IMR-90 (cell line): ENCODE measurements at regions not wholly inside any gene's neighbourhood (a gene's known extent, or its start where the extent isn't known, plus 50 kb on each side); places are given as distances from the start of the nearest gene placed in this dataset.

ENCODE experiments used
- ATAC-seq: fragments of 200-7000 bp; cut with Tn5 transposase; 2 replicates; pipeline ENCODE4 v1.9.1; 2020; ENCODE audit warnings: low read depth, mild to moderate bottlenecking, moderate library complexity
- BruUV-seq: library from RNA; stranded (reverse); fragments of 400-500 nt; replicated peaks from 2 replicates; lab custom pipeline; 2021; lab: Mats Ljungman, UMichigan
- CTCF ChIA-PET: fragments of 300-600 bp; formaldehyde crosslinking; extraction: SDS; loops from one replicate; lab custom pipeline; 2021; ENCODE audit warnings: antibody characterized with exemption; lab: Yijun Ruan, JAX
- POLR2A ChIA-PET: fragments of 300-600 bp; sonication (Branson Sonifier 250); formaldehyde crosslinking; loops from one replicate; lab custom pipeline; 2022; ENCODE audit warnings: antibody characterized with exemption; ENCODE audit not compliant: unreplicated experiment; lab: Charles Lee
- DNase-seq: peaks from one replicate; pipeline ENCODE4 v3.0.0; 2013
- H2AFZ ChIP-seq: replicated peaks from 2 replicates; pipeline ENCODE3; 2013; ENCODE audit warnings: low read length, mild to moderate bottlenecking; ENCODE audit not compliant: poor library complexity
- H2AK5ac ChIP-seq: 2 replicates; pipeline ENCODE4 v1.6.1; 2013; ENCODE audit warnings: low read depth, low read length, inconsistent platforms
- H2AK9ac ChIP-seq: replicated peaks from 2 replicates; pipeline ENCODE3; 2013; ENCODE audit warnings: mild to moderate bottlenecking, low read depth, low read length, moderate library complexity; ENCODE audit not compliant: poor library complexity
- H2BK120ac ChIP-seq: 2 replicates; pipeline ENCODE4 v1.6.1; 2013; ENCODE audit warnings: low read depth, low read length, inconsistent platforms
- H2BK15ac ChIP-seq: 3 replicates; pipeline ENCODE4 v1.6.1; 2013; ENCODE audit warnings: low read depth, low read length, inconsistent platforms
- H2BK20ac ChIP-seq: 2 replicates; pipeline ENCODE4 v1.6.1; 2013; ENCODE audit warnings: low read depth, mild to moderate bottlenecking, inconsistent platforms, low read length, moderate library complexity
- H2BK5ac ChIP-seq: 2 replicates; pipeline ENCODE4 v1.6.1; 2013; ENCODE audit warnings: mild to moderate bottlenecking, low read depth, low read length, inconsistent platforms; ENCODE audit not compliant: poor library complexity, severe bottlenecking
- H3K14ac ChIP-seq: replicated peaks from 2 replicates; pipeline ENCODE4 v1.6.1; 2013; ENCODE audit warnings: low read depth, low read length, inconsistent platforms
- H3K18ac ChIP-seq: 2 replicates; pipeline ENCODE4 v1.6.1; 2013; ENCODE audit warnings: low read depth, low read length, control low read depth
- H3K23ac ChIP-seq: 2 replicates; pipeline ENCODE4 v1.6.1; 2013; ENCODE audit warnings: low read depth, low read length, inconsistent platforms
- H3K27ac ChIP-seq: 2 replicates; pipeline ENCODE4 v1.5.1; 2013; ENCODE audit warnings: mild to moderate bottlenecking, control low read depth, low read length; ENCODE audit not compliant: insufficient read depth
- H3K27me3 ChIP-seq: 2 replicates; pipeline ENCODE4 v1.6.1; 2013; ENCODE audit warnings: low read length; ENCODE audit not compliant: control insufficient read depth, insufficient read depth
- H3K36me3 ChIP-seq: 2 replicates; pipeline ENCODE4 v1.6.1; 2013; ENCODE audit warnings: low read length, mixed read lengths; ENCODE audit not compliant: control insufficient read depth, insufficient read depth
- H3K4ac ChIP-seq: 2 replicates; pipeline ENCODE4 v1.6.1; 2013; ENCODE audit warnings: low read depth, low read length, inconsistent platforms
- H3K4me1 ChIP-seq: 2 replicates; pipeline ENCODE4 v1.6.1; 2013; ENCODE audit warnings: low read length, mixed read lengths; ENCODE audit not compliant: control insufficient read depth, insufficient read depth
- H3K4me2 ChIP-seq: 2 replicates; pipeline ENCODE4 v1.6.1; 2013; ENCODE audit warnings: low read depth, mild to moderate bottlenecking, control low read depth, low read length, moderate library complexity
- H3K4me3 ChIP-seq: 2 replicates; pipeline ENCODE4 v1.5.1; 2013; ENCODE audit warnings: low read depth, mild to moderate bottlenecking, control low read depth, low read length, moderate library complexity; ENCODE audit not compliant: insufficient read depth
- H3K56ac ChIP-seq: 2 replicates; pipeline ENCODE4 v1.6.1; 2013; ENCODE audit warnings: low read length, inconsistent platforms; ENCODE audit not compliant: insufficient read depth; ENCODE audit errors: extremely low read depth
- H3K79me1 ChIP-seq, 2 experiments: 2 replicates each; pipeline ENCODE4 v1.6.1; 2013; ENCODE audit warnings: low read length in 2 of 2, inconsistent platforms in 1 of 2, low read depth in 1 of 2
- H3K9ac ChIP-seq: 2 replicates; pipeline ENCODE4 v1.6.1; 2013; ENCODE audit warnings: low read depth, low read length, control low read depth
- H3K9me1 ChIP-seq: 2 replicates; pipeline ENCODE4 v1.6.1; 2013; ENCODE audit warnings: low read length, inconsistent platforms; ENCODE audit not compliant: insufficient read depth
- H3K9me3 ChIP-seq: 2 replicates; pipeline ENCODE4 v1.6.1; 2013; ENCODE audit warnings: low read length; ENCODE audit not compliant: control insufficient read depth, insufficient read depth
- H4K20me1 ChIP-seq: 2 replicates; pipeline ENCODE4 v1.6.1; 2013; ENCODE audit warnings: low read length, inconsistent platforms; ENCODE audit not compliant: insufficient read depth
- H4K5ac ChIP-seq: 2 replicates; pipeline ENCODE4 v1.6.1; 2013; ENCODE audit warnings: mild to moderate bottlenecking, low read depth, low read length, control low read depth
- H4K8ac ChIP-seq, 2 experiments: 2 replicates each; pipeline ENCODE4 v1.6.1; 2013; ENCODE audit warnings: low read depth in 2 of 2, low read length in 2 of 2, control low read depth in 1 of 2, inconsistent platforms in 1 of 2
- H4K91ac ChIP-seq: 2 replicates; pipeline ENCODE4 v1.6.1; 2013; ENCODE audit warnings: low read depth, low read length, inconsistent platforms; ENCODE audit not compliant: insufficient read depth
- BHLHE40 ChIP-seq: fragments of 150-350 bp; IDR thresholded peaks from 2 replicates; pipeline ENCODE4 v1.6.1; 2016; ENCODE audit warnings: mild to moderate bottlenecking, low read depth, low read length
- FOS ChIP-seq: fragments of 150-350 bp; IDR thresholded peaks from 2 replicates; pipeline ENCODE4 v1.6.1; 2016; ENCODE audit warnings: low read depth, low read length
- MAFK ChIP-seq: IDR thresholded peaks from 2 replicates; pipeline ENCODE4 v1.6.1; 2012; ENCODE audit warnings: low read depth, low read length, improper control_type of control experiment
- MAZ ChIP-seq: IDR thresholded peaks from 2 replicates; pipeline ENCODE4 v1.6.1; 2012; ENCODE audit warnings: low read depth, mild to moderate bottlenecking, low read length, improper control_type of control experiment, moderate library complexity, borderline replicate concordance
- RAD21 ChIP-seq: IDR thresholded peaks from 2 replicates; pipeline ENCODE4 v1.6.1; 2012; ENCODE audit warnings: low read length, improper control_type of control experiment
- RFX5 ChIP-seq: IDR thresholded peaks from 2 replicates; pipeline ENCODE4 v1.8.0; 2012; ENCODE audit warnings: low read depth, mild to moderate bottlenecking, low read length, moderate library complexity
- WGBS, 2 experiments: methylation state at CpG; one replicate each; pipeline versions ENCODE4 v1.1.5 to v1.1.7; 2013; ENCODE audit warnings: missing lambda C conversion rate in 2 of 2; ENCODE audit not compliant: insufficient read length in 1 of 2; ENCODE audit errors: extremely low coverage in 2 of 2; 5-methylcytosine and 5-hydroxymethylcytosine counted together
- dilution Hi-C: fragments of 300-500 bp; cut with HindIII; formaldehyde crosslinking; loops from one replicate; pipeline ENCODE4 v1.14.3; 2018; ENCODE audit warnings: low sequenced_read_pairs; ENCODE audit not compliant: unreplicated experiment
- in situ Hi-C: fragments of 300-500 bp; cut with MboI; formaldehyde crosslinking; loops from 3 replicates; pipeline ENCODE4 v1.14.3; 2019; ENCODE audit warnings: low sequenced_read_pairs, inconsistent platforms, mixed read lengths
- intact Hi-C: fragments of 100-400 bp; cut with micrococcal nuclease; formaldehyde crosslinking; loops from 2 replicates; pipeline ENCODE4 v1.10.0; 2022
- TF ChIP-seq, protein P1 (sequence below): fragments of 150-350 bp; IDR thresholded peaks from 2 replicates; pipeline ENCODE4 v1.6.1; 2016; ENCODE audit warnings: low read depth, mild to moderate bottlenecking, low read length, moderate library complexity, borderline replicate concordance

DNA sequence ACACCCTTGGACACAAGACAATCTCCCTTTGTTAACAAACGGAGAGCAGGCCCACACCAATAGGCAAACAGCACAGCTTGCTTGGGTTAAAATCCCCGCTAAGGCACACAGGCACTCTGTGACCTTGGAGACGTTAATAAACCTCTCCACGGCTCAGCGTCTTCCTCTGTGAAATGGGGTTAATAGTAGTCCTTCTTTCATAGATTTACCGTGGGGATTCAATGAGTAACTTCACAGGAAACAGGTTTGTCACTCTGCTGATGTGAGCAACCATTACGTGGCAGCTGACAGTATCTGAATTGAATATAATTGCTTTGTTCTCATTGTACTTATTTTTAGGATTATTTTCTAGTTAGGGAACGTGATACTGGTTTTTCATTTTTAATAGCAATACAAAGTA is 65.2 kb upstream of the ADRA1B start:
- H2AK5ac ChIP-seq, result peak overlapping the region; percentile 4; the same call in 1 of the 2 replicates
- no peak overlapping the region for H3K4me3 ChIP-seq
- no peak overlapping the region for H4K8ac ChIP-seq
- H2BK20ac ChIP-seq, result peak overlapping the region; percentile 65
- H2BK120ac ChIP-seq, result no peak overlapping the region
- dilution Hi-C loops, result no loop called here
- no peak overlapping the region for H2AFZ ChIP-seq
- H4K5ac ChIP-seq, result no peak overlapping the region
- H3K4me1 ChIP-seq, result no peaks in the 10 kb centered on the region
- H4K20me1 ChIP-seq, result no peaks in the 10 kb centered on the region
- 80% methylated on average over 2 of the region's 8 CpGs; no CpG with 5 or more reads in 1 of the 2 experiments for WGBS, 2 experiments
- BruUV-seq, result no TSS peak
- H4K91ac ChIP-seq, result no peak overlapping the region
- ATAC-seq, result no peak
- no peak overlapping the region for H3K4me2 ChIP-seq
- no peak overlapping the region for H3K23ac ChIP-seq
- ChIA-PET CTCF (no interaction called here), POLR2A (no interaction called here)
- no peak overlapping the region for H2BK5ac ChIP-seq
- H3K9me1 ChIP-seq, result peaks cover 5% of the 10 kb centered on the region; the same call in 1 of the 2 replicates
- no peak overlapping the region for H3K9ac ChIP-seq
- peak overlapping the region; percentile 6; the same call in 1 of the 2 replicates for H3K4ac ChIP-seq
- no peaks in the 10 kb centered on the region; the same call in 1 of the 2 replicates for H3K27me3 ChIP-seq
- no peaks in the 10 kb centered on the region for H3K36me3 ChIP-seq
- no peak overlapping the region for H2AK9ac ChIP-seq
- H3K79me1 ChIP-seq, result no peaks in the 10 kb centered on the region
- no peak overlapping the region for H2BK15ac ChIP-seq
- DNase-seq, result peak; percentile 17
- in situ Hi-C loops, result no loop called here
- H3K9me3 ChIP-seq, result no peaks in the 10 kb centered on the region
- H3K18ac ChIP-seq, result no peak overlapping the region
- H3K14ac ChIP-seq, result no peak overlapping the region
- intact Hi-C loops, result no loop called here
- H3K56ac ChIP-seq, result no peak overlapping the region
- H3K27ac ChIP-seq, result no peak overlapping the region
- no peak for TF ChIP-seq RAD21
- no peak for TF ChIP-seq BHLHE40
- no peak for TF ChIP-seq MAZ
- TF ChIP-seq FOS, result no peak
- no peak for TF ChIP-seq RFX5
- no peak for TF ChIP-seq MAFK
- TF ChIP-seq, protein P1, sequence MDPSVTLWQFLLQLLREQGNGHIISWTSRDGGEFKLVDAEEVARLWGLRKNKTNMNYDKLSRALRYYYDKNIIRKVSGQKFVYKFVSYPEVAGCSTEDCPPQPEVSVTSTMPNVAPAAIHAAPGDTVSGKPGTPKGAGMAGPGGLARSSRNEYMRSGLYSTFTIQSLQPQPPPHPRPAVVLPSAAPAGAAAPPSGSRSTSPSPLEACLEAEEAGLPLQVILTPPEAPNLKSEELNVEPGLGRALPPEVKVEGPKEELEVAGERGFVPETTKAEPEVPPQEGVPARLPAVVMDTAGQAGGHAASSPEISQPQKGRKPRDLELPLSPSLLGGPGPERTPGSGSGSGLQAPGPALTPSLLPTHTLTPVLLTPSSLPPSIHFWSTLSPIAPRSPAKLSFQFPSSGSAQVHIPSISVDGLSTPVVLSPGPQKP, result no peak
